AG20443 (cell line): ENCODE measurements at regions not wholly inside any gene's neighbourhood (a gene's known extent, or its start where the extent isn't known, plus 50 kb on each side); places are given as distances from the start of the nearest gene placed in this dataset.

ENCODE experiments used
- DNase-seq: peaks from one replicate; pipeline ENCODE4 v3.0.0; 2012; ENCODE audit warnings: low spot score, mixed read lengths

DNA sequence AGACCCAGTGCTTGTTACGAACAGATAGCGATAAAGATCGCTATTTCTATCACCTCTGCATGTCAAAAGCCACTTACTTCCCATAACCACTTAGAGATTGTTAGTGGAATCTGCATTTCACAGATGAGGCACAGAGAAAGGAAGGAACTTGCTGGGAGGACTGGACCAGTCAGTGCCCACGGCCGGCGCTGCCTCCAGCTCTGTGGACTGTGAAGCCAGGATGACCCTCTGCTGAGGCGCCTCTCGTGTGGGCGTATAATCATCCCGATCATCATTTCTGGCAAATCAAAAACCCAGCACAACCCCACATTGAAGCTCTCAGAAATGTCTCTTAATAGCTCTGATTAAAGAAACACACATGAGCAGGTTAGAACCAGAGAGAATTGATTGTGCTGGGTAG is 61.5 kb upstream of the ADRA2C start:
- DNase-seq, result no peak

DNA sequence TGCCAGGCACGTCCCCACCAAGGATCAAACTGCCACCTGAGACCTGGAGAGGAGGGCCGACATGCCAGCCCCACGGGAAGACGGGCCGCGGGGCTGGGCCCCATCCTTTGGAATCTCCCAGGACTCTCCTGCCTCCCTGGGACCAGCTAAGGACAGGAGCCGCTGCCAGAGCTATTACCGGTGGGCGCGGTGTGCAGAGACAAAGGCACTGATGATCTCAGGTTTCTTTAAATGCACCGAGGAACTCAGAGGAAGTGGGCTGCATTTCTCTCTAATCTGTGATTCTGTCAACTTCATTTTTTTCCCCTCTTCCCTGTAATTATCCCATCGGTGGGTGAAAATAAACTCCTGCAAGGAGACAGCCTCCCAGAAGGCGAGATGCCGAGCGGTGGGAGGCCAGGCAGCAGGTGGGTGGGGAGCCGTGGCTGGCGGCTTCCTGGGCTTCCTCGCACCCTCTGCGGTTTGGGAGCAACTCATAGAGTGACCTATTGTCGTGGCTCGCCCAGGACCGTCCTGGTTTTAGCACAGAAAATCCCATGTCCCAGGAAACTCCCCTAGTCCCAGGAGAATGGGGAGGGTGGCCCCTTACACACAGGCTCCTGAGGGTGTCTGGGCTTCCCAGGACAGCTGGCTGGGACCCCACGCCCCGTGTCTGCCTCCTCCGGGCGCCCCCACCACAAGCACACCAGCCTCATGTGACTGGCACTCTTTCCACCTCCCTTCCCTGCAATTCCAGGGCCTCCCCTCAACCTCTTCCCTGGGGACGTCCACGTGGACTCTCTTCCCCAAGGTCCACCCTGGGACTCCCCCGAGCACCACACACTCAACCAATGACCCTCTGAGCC is 62.3 kb upstream of the ADRA2C start:
- no peak for DNase-seq

DNA sequence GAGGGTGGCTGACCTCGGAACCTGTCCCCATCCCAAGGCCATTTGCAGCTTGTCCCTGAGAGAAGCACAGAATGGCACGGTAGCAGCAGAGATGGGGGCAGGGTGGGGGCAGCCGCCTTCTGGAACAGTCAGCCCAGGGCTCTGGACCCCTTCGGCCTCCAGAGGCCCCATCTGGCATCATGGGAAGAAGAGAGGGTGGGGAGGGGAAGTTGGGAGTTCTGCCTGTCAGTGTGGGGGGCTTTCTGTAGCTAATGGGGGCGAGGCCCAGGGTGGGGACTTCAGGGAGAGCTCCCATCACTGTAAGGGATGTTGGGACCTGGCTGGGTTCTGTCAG is 62.9 kb upstream of the ADRA2C start:
- no peak for DNase-seq

DNA sequence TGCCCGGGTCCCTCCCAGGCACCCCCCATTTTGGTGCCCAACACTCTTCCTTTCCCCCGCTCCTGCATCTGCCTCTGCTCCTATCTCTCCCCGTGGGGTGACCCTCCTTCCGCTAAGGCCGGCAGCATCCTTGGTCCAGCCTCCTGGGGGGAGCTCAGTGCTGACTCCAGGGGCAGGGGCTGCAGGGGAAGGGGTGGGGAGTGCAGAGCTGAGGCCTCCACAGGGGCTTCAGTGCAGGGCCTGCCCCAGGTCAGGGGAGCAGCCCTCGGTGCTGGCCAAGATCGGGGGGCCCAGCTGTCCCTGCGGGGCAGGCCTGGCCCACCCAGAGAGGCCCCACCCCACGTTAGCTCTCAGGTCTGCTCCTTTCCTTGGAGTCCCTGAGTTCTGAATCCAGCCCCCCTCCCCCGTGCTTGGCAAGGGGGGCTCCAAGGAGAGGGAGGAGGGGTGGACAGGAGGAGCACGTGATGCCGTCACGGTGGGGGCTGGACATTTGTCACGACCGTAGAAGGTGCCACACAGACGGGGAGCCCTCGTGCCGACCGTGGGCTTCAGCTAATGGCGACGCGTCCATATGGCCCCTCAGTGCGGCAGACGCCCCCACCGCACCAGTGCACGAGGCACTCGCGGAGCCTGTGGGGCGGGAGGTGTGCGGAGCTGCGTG is 63.5 kb upstream of the ADRA2C start:
- no peak for DNase-seq

DNA sequence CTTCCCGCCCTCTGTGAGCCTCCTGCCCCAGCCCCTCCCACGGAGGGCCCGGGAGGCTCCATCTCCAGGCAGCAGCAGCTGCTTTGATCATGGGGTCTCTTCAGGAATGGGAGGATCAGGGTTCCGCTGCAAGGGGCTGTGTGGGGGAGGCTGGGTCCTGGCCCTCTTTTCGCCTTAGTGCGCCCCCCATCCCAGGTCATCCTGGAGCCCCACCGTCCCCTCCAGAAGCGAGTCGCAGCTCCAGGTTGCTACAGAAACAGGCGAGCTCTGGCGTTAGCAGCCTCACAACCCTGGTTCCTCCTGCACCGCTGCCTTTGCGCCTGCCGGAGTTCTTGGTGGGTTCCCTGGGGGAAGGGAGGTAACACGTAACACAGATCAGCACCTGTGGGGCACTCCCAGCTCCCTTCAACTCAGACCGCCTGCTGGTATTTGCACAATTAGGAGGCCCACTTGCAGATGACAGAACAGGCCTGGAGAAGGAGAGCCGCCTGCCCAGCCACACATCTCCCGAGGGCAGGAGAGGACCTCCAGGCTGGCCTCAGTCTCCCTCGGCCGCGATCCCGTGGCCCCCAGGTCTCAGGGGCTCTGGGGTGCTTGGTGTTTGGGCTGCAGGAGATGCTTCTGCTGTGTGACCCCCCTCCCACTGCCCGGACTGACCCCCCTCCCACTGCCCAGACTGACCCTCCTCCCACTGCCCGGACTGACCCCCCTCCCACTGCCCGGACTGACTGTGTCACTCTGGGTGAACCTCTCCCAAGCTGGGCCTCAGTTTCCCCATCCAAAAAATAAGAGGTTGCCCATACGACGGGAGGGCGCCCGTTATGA is 64.2 kb upstream of the ADRA2C start:
- no peak for DNase-seq

DNA sequence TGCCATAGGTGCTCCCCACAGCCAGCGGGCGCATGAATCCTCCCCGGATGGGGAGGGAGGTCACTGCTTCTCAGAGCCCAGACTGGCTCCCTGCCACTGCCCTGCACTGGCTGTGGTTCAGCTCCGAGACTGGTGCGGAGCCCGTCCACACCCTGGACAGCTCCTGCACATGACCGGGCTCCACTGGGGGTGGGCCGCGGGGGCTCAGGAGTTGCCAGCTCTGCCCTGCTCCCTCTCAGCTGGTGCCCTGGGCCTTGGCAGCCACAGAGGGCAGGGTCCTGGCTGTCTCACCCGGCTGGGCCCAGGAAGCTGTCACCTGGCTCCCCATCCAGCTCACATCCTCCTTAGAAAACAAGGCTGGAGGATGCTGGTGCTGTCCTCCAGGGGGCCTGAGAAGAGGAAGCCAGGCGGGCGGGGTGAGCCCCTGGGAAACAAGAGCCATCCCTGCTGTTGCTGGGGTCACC is 64.9 kb upstream of the ADRA2C start:
- DNase-seq, result no peak

DNA sequence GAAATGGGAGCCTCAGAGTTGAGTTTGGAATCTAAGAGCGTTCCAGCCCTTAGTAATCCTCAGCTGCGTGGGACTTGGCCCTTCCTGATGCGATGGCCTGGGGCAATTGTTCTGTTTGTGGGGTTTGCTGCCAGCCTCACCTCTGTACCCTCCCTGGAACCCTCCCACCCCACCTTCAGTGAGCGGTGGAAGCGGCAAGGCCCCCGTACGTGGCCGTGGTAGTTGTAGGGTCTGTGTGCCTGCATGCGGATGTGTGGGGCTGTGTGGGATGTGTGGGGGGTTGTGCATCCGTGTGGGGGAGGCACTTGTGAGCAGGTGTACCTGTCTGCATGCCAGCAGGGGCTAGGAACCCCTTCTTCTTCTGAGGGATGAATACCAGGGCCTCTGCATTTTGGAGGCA is 65.4 kb upstream of the ADRA2C start:
- DNase-seq, result no peak

DNA sequence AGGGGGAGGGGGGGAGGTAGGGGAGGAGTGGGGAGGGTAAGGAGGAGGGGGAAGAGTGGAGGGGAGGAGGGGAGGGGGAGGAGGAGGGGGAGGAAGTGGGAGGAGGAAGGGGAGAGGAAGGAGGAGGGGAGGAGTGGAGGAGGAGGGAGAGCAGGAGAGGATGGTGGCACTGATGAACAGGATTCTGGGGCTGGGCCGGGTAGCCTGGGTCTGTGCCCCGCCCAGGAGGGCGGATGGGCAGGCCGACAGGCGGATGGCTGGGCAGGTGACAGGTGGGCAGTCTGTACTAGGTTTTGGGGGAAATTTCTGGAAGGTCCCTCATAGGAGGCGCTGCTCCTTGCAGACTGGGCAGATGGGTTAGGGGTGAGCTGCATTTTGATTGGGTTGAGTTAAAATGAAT is 66.0 kb upstream of the ADRA2C start:
- no peak for DNase-seq

DNA sequence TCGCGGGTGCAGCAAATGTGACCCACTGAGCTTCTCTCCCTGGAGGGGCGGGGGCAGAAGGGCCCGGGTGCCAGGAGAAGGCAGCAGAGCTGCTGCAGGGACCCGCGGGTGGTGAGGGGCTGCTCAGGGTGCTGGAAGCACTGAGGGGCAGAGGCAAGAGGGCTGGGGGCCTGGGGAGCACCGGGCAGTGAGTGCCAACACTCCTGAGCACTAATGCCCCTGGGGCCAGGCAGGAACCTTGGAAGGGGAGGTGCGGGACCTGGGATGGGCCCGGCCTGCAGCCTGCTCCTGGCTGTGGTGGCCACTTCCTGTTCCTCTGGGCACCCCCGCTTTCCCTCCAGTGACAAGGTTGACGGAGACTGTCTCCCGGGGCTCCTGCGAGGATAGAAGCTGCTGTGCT is 66.5 kb upstream of the ADRA2C start:
- no peak for DNase-seq

DNA sequence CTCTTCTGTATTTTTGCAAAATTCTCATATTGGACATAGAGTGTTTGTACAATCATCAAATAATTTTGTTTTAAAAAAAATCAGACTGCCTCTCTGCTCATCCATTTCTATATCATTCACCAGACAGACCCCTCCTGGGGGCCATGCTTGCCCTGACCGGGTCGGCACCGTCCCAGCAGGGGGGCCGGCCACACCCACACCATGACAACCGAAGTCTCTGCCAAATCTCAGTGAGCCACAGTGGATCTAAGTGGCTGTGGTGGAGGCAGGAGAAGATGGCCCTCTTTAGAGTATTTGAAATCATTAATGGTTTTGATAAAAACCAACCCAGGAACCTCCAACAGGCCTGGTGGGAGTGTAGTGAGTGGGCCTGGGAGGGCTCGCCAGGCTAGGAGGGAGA is 66.9 kb upstream of the ADRA2C start:
- no peak for DNase-seq

DNA sequence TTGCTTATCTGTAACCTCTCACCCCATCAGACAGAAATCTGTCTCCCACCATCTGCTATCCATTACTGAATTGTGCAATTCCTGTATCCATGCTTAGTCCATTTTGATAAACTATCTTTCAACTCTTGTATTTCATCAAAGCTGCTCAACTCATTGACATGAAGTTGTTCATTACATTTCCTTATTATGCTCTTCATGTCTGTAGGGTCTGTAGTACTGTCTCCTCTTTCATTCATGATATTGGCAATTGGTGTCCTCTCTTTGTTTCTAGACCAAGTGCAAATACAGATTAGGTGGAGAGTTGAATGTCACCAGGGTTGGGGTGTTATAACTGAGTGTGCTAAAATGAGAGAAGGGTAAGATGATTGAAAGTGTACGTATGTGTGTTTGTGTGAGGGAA is 69.2 kb upstream of the ADRA2C start:
- no peak for DNase-seq

DNA sequence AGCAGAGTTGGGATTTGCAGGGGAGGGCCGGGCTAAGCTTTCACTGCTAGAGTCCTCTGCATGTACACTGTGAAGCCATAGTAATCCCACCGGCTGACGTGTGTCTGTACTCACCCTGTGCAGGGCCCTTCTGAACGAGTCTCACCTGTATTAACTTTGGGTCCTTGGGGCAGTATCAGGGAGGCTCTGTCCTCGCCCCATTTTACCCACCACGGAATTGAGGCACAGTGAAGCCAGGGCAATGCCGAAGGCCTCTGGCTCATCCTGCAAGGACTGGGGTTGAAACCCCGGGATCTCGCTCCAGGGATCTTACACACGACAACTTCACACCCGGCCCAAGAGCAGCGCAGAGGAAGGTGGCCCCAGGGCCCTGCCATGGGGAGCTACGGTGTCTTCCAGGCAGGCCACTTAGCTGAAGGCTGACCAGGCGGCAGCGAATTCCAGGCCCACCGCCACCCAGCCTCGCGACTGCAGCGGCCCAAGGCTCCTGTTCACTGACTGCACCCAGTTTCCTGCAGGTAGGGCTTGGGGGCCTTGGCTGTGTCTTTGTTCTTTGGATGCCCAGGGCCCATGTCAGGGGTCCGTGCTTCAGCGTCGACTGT is 75.5 kb upstream of the ADRA2C start:
- DNase-seq, result no peak

DNA sequence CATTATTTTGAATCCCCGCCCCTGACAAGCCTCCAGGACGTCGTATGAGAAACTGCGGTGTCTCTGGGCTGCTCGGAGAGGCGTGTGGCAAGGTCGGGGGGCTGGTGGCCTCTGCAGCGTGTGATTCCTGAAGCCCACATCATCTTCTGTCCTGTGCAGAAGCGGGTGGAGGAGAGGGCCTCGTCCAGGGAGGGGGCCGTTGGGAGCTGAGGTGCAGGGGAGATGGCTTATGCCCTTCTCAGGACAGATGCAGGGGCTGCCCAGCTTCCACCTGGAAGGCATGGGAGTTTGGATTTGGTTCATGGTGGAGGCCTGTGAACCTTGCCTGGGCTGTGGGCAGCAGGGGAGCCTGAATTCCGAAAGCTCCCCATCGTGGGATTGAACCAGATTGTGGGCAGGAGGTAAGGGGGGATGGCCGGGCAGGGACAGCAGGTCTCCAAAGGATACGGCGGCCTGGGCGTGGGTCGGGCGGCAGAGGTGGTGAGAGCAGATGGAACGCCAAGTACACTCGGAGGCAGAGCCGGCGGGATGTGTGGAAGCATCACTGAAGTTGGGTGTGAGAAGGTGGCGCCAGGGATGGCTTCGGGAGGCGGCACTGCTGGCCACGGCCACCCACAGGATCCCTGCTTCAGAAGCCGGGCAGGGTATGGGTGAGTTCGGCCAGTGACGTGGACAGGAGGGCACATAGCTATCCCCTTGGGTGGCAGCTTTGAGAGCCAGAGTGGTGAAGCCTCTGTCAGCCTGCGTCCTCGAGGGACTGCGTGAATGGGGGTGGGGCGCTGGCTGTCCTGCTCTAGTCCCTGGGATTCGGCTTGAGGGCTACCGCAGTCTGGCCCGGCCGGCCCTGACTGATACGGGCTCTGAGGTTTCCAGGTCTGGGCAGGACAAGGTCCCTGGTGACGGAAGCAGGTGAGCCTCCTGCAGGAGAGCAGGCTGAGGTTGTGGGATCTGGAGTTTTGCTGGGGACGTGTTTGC is 76.3 kb upstream of the ADRA2C start:
- DNase-seq, result no peak

DNA sequence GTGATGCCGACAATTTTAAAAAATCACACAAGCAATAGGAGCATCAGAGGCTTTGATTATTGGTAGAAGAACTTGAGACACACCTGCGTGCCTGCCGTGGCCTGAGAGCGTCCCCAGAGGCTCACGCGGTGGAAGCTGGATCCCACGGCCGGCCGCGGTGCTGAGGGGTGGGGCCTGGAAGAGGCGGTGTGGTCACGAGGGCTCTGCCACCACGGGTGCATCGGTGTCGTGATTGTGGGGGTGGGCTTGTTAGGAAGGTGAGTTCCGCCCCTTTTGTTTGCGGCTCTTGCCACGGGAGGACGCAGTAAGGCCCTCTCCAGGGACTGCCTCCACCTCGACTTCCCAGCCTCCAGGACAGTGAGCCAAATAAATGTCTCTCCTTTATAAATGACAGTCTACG is 77.2 kb upstream of the ADRA2C start:
- no peak for DNase-seq

DNA sequence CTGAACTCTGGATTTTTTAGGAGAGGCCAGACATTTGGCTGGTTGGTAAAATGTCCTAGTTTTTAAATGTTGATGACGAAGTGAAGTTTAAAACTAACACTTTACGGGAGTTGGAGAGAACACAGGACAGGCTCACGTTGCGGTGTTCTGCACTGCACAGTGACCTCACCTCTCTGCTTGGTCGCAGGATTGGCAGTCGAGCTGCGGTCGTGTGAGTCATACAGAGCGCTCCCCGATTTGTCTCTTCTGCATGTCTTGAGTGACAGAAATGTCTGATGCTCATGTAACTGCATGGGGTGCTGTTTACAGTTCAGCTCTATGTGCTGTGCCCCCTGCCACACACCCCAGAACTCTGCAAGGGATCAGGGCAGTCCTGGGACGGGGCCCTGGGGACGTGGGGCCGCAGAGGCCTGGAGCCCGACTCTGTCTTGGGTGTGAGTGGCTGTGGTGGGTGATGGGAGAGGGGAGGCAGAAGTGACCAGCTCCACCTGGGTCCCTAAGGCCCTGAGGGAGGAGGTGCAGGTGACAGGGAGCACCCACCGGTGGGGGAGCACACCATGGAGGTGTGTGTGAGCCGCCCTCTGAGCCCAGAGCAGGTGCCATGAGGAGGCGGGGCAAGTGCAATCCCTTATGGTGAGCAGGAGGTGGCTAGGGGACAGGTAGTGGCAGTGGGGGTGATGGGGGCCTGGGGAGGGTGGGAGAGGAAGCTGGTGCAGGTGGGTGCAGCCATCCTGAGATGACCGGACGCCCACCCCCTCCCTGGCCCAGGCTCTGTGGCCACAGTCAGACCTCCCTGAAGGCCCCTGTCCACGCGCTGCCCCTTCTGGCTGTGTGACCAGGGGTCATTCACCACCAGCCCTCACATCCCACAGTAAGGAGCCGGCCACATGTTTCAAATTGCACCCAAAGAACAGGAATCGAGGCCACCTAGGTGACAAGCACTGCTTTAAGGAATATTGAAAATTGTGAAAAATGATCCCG is 77.9 kb upstream of the ADRA2C start:
- no peak for DNase-seq

DNA sequence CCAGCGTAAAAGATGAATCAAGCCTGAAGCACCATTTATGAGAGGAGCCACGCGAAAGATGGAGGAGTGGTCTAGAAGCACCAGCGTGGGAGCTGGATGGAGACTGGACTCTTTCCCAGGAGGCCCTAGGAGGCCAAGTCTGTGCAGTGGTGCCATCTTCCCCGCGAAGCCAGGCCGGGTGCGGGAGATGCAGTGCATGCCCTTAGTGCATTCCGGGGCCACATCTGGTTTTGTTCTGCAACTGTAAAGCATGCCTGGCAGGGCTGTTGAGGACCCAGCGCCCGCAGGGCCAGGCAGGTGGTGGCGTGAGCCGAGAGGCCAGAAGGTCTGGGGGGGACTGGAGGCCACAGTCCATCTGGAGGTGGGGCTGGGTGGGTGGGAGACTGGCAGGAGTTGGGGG is 78.6 kb upstream of the ADRA2C start:
- DNase-seq, result no peak

DNA sequence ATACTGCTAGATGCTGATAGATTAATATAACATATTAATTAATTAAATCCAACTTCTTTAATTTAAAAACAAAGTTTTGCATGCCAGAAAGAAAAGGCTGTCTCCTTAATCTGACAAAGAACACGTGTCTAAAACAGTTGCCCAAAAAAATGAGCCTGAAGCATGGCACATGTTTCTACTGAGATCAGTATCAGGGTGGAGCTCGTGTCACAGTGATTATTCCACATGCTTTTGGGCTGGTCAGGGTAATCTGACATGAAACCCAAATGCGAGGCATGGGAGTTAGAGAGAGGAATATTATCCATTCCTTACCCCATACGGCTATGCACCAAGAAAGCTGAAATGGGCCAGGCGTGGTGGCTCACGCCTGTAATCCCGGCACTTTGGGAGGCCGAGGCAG is 79.4 kb upstream of the ADRA2C start:
- DNase-seq, result no peak

DNA sequence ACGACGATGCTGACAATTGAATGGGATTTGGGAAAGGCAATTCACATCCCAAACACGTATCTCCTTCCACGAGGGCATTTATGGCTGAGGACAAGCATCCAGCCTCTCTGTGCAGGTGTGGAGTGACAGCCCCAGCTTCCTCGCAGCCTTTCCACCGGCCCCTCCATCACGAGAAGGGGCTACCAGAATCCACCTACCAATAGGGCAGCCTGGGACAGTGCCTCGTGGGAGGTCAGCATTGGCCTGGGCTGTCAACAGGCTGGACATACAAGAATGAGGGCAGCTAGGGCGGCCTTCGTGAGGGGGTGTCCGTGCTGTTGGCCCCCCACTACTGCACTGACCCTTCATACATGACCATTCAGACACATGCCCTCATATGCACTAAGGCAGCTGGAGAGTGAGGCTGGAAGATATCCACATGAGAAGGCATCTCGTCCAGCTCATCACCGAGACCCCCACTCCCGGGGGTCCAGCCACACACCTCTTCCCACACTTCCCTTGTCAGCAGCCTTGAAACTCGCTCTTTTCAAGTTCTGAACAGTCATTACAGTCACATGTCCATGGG is 81.0 kb upstream of the ADRA2C start:
- DNase-seq, result no peak

DNA sequence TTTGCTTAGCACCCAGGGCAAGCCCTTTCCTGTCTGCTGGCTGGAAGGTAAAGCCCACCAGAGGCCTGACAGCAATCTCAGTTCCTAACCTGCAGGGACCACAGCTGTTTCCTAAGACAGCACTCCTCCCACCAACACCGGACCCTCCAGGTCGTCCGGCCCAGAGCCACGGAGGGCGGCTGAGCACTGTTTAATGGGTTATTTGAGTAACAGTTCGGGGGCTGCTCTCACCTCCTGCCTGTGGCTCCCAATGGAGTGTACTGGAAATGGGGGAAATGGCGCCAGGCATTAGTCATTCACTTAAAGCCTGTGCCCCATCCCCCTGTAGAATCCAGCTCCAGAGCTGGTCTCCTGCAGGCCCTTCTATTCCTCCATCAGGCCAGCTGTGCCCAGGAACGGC is 81.6 kb upstream of the ADRA2C start:
- DNase-seq, result no peak
